Stimulated activated CD4-positive, alpha-beta T cell treated with anti-CD3 and anti-CD28 coated beads, Interleukin-12 subunit alpha, Interleukin-12 subunit beta, amount 100 ng/mL, for 24 hours (primary cell): ENCODE measurements at regions not wholly inside any gene's neighbourhood (a gene's known extent, or its start where the extent isn't known, plus 50 kb on each side); places are given as distances from the start of the nearest gene placed in this dataset.
"Not testable (repeated sequence)": the region's sequence is repeated elsewhere in the genome, so short reads cannot be mapped to it uniquely, and the experiment has no call there.

Experiments used
- DNase-seq, 2 experiments: peaks; one replicate each; pipeline ENCODE4 v3.0.0-alpha.2; 2020; ENCODE audit warnings: low read depth in 2 of 2

DNA sequence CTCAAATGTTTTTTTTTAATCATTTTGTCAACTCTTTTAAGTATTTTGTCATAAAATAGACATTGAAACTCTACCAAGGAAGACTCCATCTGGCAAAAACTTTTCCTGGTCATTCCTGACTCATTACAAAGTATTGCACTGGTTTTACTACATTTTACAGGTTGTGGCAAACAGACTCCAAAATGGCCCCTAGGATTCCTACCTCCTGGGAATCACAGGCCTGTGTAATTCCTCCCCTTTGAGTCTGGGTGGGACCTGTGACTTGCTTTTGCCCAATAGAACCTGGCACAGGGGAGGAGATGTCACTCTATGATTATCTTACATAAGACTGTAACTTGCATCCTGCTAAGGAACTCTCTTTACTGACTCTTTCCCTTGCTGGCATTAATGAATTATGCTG lies 123.6 kb upstream of the KCNJ6 start:
- no peak for DNase-seq

- no peak for DNase-seq
Measured at GRCh38 chr21:38041493-38041892, 125.2 kb upstream of the KCNJ6 start.

DNA sequence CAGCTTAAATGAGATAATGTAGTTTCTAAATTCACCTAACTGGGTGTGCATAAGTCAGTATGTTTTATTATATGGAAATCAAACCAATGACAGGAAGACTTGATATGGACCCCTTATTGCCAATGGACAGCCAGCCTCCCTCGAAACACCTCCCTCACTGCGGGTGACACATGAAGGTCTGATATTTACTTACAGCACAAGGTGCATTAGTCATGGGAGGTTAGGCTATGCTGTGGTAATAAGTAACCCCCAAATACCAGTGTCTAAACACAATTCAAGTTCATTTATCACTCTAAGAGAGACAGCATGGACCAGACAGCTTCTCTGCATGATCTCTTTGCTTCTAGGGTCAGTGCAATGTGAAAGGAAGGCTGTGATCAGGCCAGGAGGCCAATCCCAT lies 126.0 kb upstream of the KCNJ6 start:
- no peak for DNase-seq

- DNase-seq, result no peak
Measured at GRCh38 chr21:38048167-38048566, 131.9 kb upstream of the KCNJ6 start.

GRCh38 chr21:38054334-38054733 lies 138.1 kb upstream of the KCNJ6 start:
- no peak for DNase-seq

GRCh38 chr21:38056481-38056880 lies 140.2 kb upstream of the KCNJ6 start:
- DNase-seq, result no peak

- no peak for DNase-seq
Measured at GRCh38 chr21:38057626-38058025, 141.4 kb upstream of the KCNJ6 start.

- DNase-seq, result no peak
Measured at GRCh38 chr21:38060533-38060932, 144.3 kb upstream of the KCNJ6 start.

- no peak for DNase-seq
Measured at GRCh38 chr21:38067086-38067739, 151.0 kb upstream of the KCNJ6 start.

DNA sequence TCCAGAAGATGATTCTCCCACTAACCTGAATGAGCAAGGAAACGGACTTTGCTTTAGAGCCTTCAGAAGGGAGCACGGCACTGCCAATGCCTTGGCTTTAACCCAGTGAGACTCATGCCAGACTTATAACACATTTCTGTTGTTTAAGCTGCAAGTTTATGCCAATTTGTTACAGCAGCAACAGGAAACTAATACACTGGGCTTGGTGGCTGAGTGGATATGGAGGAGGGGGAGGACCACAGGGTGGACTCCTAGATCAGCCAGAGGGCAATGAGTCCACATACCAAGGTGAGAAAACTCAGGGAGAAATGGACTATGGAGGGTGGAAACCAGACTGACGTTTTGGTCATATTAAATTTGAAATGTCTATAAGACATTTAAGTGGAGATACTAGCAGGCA lies 156.2 kb upstream of the KCNJ6 start:
- no peak for DNase-seq

- DNase-seq, result no peak
Measured at GRCh38 chr21:38075833-38076587, 159.8 kb upstream of the KCNJ6 start.

GRCh38 chr21:38077569-38077968 lies 161.3 kb upstream of the KCNJ6 start:
- no peak for DNase-seq

DNA sequence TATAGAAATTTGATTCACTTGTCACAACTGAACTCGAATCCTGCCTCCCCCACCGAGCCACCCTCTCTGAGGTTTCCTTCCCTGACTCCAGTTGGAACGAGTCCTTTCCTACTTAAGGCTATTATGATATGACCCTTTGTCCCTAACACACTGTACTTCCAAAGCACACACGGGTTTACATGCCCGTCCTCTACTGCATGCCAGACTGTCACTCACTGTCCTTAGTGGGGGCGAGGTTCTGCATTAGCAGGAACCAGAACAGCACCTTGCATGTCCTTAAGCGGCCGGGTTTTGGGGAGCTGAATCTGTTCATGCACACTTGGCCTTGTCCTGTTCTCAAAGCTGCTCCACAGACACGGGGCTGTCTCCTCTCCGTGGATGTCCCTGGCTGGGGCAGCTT lies 164.6 kb upstream of the KCNJ6 start:
- no peak for DNase-seq

- no peak for DNase-seq
Measured at GRCh38 chr21:38081708-38082107, 165.5 kb upstream of the KCNJ6 start.

GRCh38 chr21:38082936-38083485 lies 166.8 kb upstream of the KCNJ6 start:
- DNase-seq, result no peak

- DNase-seq, result no peak
Measured at GRCh38 chr21:38083535-38083934, 167.3 kb upstream of the KCNJ6 start.

DNA sequence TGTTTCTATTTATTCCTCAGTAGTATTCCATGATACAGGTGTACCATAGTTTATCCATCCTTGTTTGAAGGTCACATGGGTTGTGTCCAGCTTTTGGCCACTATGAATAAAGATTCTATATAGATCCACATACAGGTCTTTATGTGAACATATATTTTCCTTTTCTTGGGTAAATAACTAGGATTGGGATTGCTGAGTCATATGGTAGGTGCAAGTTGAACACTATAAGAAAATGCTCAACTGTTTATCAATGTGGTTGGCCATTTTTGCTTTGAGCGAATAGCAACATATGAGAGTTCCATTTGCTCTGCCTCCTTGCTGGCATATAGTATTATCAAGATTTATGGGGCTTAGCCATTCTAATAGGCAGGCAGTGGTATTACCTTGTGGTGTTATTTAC lies 170.2 kb upstream of the KCNJ15 start:
- no peak for DNase-seq

DNA sequence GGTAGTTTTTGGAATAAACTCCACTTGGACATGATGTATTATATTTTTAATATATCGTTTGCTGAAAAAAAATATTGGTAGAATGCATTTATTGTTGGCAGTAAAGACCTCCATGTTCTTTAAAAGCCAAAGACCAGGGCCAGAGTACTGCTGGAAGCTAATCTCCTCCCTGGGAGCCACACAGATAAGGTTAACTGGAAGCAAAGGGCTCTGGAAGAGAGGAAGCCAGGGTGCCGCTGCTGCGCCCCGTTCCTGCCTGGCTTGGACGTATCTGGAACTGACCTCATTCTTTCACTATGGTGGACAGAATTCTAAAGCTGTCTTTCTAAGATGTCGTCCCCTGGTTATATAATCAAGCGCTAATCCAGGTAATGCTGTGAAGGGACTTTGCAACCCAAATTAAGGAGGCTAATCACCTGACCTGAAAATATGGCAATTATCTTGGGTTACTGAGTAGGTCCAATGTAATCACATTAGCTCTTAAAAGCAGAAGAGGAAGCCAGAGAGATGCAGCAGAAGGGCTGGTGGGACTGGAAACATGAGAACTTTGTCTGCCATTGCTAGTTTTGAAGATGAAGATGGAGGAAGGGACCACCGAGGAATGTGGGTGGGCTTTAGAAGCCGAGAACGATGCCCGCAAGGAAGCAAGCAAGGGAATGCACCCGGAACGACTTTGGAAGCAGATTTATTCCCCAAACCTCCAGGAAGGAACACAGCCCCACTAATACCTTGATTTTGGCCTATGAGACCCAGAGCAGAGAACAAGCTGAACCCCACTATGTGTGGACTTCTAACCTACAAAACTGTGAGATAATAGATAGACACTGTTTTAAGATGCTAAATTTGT lies 167.7 kb upstream of the KCNJ15 start:
- DNase-seq, result no peak

DNA sequence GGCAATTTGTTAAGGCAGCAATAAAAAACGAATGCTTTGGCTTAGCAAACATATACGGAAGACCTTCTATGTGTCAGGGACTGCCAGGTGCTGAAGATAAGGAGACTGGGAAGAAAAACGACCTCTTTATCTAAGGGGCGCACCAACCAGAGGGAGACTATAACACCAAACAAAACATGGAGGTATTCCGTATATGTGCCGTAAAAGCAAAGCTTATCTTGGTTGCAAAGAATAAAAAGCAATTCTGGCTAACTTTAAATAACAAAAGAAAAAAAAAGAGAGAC lies 167.1 kb upstream of the KCNJ15 start:
- no peak for DNase-seq

- not testable (repeated sequence) for DNase-seq
Measured at GRCh38 chr21:38091061-38091460, 165.7 kb upstream of the KCNJ15 start.

DNA sequence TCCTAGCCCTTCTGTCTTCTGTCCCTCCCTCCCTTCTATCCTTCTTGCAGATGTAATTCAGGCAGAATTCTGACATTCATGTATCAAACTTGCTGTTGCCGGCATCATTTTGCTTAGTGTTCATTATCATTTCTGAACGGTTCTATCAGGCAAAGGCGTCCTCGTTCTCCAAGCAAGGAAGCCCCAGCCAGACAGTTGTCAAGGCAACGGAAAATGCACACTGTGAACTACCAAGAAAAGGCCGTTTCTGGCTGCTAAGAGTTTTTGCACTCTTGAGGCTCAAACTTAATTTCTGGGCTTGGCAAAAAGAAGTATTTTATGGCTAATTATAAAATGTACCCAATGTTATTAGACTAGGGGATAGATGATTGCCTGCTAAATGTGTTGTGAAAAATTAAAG lies 164.7 kb upstream of the KCNJ15 start:
- no peak for DNase-seq

GRCh38 chr21:38095220-38095619 lies 161.6 kb upstream of the KCNJ15 start:
- no peak for DNase-seq

DNA sequence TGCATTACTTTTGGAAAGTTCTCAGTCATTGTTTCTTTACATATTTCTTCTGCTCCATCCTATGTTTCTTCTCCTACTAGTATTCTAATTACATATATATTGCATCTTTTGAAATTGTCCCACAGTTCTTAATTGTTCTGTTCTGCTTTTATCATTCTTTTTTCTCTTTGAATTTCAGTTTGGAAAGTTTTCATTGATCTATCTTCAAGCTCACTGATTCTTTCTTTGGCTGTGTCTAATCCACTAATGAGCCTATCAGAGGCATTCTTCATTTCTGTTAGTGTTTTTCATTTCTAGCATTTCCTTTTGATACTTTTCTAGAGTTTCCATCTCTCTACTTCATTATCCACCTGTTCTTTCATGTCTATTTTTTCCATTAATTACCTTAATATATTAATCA lies 159.0 kb upstream of the KCNJ15 start:
- DNase-seq, result no peak
